ENCODE measurements at regions not wholly inside any gene's neighbourhood (a gene's known extent, or its start where the extent isn't known, plus 50 kb on each side); places are given as distances from the start of the nearest gene placed in this dataset.

DNA sequence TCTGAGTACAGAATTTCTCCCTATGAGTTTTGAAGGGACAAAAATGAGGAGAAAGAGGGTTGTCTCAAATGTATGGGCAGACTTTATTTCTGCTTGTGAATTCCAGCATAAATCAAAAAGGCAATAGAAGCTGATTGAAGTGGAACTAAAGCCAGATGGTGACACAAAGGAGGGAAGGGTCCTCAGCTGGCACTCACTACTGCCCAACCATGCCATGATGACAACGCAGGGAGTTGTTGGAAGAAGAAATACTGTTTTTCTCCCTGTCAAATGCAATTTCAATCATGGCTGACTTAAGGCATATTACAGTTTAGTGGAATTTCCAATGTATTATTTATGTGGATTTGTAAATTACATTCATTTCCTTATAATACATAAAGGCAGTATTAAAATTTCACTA is 805.8 kb downstream of the ADGRL2 start:
- intact Hi-C loops (cut with micrococcal nuclease; ENCODE audit: unreplicated experiment), result no loop called here

DNA sequence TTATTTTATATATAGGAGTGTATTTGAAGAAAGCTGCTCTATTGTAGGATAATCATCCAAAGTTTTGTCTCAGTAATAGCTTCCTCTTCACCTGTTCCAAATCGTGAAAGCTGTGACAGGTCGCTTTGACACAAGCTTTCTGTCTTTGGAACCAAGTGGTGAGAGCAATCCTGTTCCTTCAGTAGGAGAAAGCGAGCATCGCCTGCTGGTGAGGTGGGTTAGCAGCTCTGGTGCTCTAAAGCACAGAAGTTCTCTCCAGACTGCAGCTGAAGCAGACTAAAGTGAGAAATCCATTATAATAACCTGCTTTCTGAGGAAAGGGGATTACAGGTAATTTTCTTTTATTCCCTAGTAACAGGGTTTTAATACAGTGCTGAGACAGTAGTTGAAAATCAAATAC is 803.8 kb downstream of the ADGRL2 start:
- Histone ChIP-seq H3K4me3 (ENCODE audit: low read depth, low read length, poor library complexity, severe bottlenecking) (no peak overlapping the region), H3K27ac (ENCODE audit: low read depth, low read length, poor library complexity, severe bottlenecking) (no peak overlapping the region), H3K9me3 (ENCODE audit: low read depth, low read length, poor library complexity, severe bottlenecking) (no peaks in the 10 kb centered on the region), H3K36me3 (ENCODE audit: insufficient read depth, low read length, poor library complexity, severe bottlenecking) (no peaks in the 10 kb centered on the region), H3K27me3 (replicated peaks; ENCODE audit: insufficient read depth, low read depth, low read length, poor library complexity) (no peaks in the 10 kb centered on the region), H3K4me1 (ENCODE audit: insufficient read depth, low read length, poor library complexity, severe bottlenecking) (no peaks in the 10 kb centered on the region)
- intact Hi-C loops (cut with micrococcal nuclease; ENCODE audit: unreplicated experiment), result no loop called here
- POLR2A ChIA-PET (ENCODE audit: low non-redundant PET), result no interaction called here
- CTCF ChIA-PET, result no interaction called here
- TF ChIP-seq EZH2 (IDR thresholded peaks at IDR 0.05; ENCODE audit: borderline replicate concordance, low read depth, low read length, poor library complexity, severe bottlenecking), result no peak
- TF ChIP-seq CTCF (conservative IDR thresholded peaks at IDR 0.05; ENCODE audit: low read depth, low read length), result no peak
- DNase-seq (ENCODE audit: low spot score), result no peak
- BruUV-seq (replicated peaks), result no TSS peak

More for the DNA sequence above, 805.8 kb downstream of the ADGRL2 start:
- no peak overlapping the region for H3K27ac ChIP-seq (ENCODE audit: low read depth, low read length, poor library complexity, severe bottlenecking)
- no peak for DNase-seq (ENCODE audit: low spot score)
- TF ChIP-seq CTCF (conservative IDR thresholded peaks at IDR 0.05; ENCODE audit: low read depth, low read length), result no peak
- no peak for TF ChIP-seq EZH2 (IDR thresholded peaks at IDR 0.05; ENCODE audit: borderline replicate concordance, low read depth, low read length, poor library complexity, severe bottlenecking)
- BruUV-seq (replicated peaks), result no TSS peak
- POLR2A ChIA-PET (ENCODE audit: low non-redundant PET), result no interaction called here
- CTCF ChIA-PET, result no interaction called here
- no peaks in the 10 kb centered on the region for H3K27me3 ChIP-seq (replicated peaks; ENCODE audit: insufficient read depth, low read depth, low read length, poor library complexity)
- no peaks in the 10 kb centered on the region for H3K9me3 ChIP-seq (ENCODE audit: low read depth, low read length, poor library complexity, severe bottlenecking)
- no peaks in the 10 kb centered on the region for H3K36me3 ChIP-seq (ENCODE audit: insufficient read depth, low read length, poor library complexity, severe bottlenecking)
- no peak overlapping the region for H3K4me3 ChIP-seq (ENCODE audit: low read depth, low read length, poor library complexity, severe bottlenecking)
- H3K4me1 ChIP-seq (ENCODE audit: insufficient read depth, low read length, poor library complexity, severe bottlenecking), result no peaks in the 10 kb centered on the region

DNA sequence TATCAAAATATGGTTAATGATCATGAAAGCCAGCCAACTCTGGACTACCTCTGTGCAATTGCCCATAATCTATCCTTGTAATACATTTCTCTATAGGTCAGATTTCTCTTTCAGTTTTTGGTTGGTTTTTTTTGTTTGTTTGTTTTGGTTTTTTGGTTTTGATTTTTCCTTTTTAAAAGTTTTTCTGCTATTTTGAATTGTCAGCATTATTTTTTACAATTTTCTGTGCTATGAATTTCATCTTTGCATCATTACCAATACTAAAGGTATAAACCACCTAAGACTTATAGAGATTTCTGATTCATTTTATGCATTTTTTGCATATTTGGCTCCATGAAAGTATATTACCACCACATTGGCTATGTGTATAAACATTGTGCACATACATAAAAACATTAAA is 799.6 kb downstream of the ADGRL2 start:
- intact Hi-C loops (cut with micrococcal nuclease; ENCODE audit: unreplicated experiment), result no loop called here
- no peak overlapping the region for H3K4me3 ChIP-seq (ENCODE audit: low read depth, low read length, poor library complexity, severe bottlenecking)
- ChIA-PET POLR2A (ENCODE audit: low non-redundant PET) (no interaction called here), CTCF (no interaction called here)
- no peak for DNase-seq (ENCODE audit: low spot score)
- TF ChIP-seq CTCF (conservative IDR thresholded peaks at IDR 0.05; ENCODE audit: low read depth, low read length), result no peak
- no peak for TF ChIP-seq EZH2 (IDR thresholded peaks at IDR 0.05; ENCODE audit: borderline replicate concordance, low read depth, low read length, poor library complexity, severe bottlenecking)
- H3K9me3 ChIP-seq (ENCODE audit: low read depth, low read length, poor library complexity, severe bottlenecking), result no peaks in the 10 kb centered on the region
- H3K27ac ChIP-seq (ENCODE audit: low read depth, low read length, poor library complexity, severe bottlenecking), result no peak overlapping the region
- BruUV-seq (replicated peaks), result no TSS peak
- H3K4me1 ChIP-seq (ENCODE audit: insufficient read depth, low read length, poor library complexity, severe bottlenecking), result peaks cover 3% of the 10 kb centered on the region
- H3K27me3 ChIP-seq (replicated peaks; ENCODE audit: insufficient read depth, low read depth, low read length, poor library complexity), result no peaks in the 10 kb centered on the region
- no peaks in the 10 kb centered on the region for H3K36me3 ChIP-seq (ENCODE audit: insufficient read depth, low read length, poor library complexity, severe bottlenecking)

Measured in A673 (cell line).